Stimulated activated CD4-positive, alpha-beta T cell treated with anti-CD3 and anti-CD28 coated beads, Interleukin-12 subunit alpha, Interleukin-12 subunit beta, amount 100 ng/mL, for 48 hours (primary cell): ENCODE measurements at regions not wholly inside any gene's neighbourhood (a gene's known extent, or its start where the extent isn't known, plus 50 kb on each side); places are given as distances from the start of the nearest gene placed in this dataset.

ENCODE experiments used
- DNase-seq, 3 donors: peaks; one replicate each; pipeline ENCODE4 v3.0.0-alpha.2; 2020; ENCODE audit warnings: low read depth in 2 of 3, low spot score in 1 of 3

DNA sequence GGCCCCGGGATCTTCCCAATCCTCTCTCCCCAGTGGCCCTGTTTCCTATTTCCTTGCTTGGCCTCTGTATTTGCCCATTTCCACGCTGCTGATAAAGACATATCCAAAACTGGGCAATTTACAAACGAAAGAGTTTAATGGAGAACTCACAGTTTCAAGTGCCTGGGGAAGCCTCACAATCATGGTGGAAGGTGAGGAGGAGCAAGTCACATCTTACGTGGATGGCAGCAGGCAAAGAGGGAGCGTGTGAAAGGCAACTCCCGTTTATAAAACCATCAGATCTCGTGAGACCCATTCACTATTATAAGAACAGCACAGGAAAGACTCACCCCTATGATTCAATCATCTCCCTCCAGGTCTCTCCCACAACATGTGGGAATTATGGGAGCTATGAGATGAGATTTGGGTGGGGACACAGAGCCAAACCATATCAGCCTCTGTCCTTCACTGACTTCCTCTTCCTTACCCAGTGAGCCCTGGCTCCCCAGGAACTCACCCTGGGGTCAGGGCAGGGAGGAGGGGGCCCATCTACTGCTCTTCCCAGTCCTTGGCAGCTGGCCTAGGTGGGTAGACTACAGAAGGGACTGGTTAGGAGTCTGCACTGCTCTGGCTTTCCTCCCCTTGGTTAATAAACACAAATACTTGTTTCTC lies 105.8 kb upstream of the MYCN start:
- DNase-seq, result no peak

GRCh38 chr2:15835991-15836688 lies 104.2 kb upstream of the MYCN start:
- DNase-seq, result no peak

DNA sequence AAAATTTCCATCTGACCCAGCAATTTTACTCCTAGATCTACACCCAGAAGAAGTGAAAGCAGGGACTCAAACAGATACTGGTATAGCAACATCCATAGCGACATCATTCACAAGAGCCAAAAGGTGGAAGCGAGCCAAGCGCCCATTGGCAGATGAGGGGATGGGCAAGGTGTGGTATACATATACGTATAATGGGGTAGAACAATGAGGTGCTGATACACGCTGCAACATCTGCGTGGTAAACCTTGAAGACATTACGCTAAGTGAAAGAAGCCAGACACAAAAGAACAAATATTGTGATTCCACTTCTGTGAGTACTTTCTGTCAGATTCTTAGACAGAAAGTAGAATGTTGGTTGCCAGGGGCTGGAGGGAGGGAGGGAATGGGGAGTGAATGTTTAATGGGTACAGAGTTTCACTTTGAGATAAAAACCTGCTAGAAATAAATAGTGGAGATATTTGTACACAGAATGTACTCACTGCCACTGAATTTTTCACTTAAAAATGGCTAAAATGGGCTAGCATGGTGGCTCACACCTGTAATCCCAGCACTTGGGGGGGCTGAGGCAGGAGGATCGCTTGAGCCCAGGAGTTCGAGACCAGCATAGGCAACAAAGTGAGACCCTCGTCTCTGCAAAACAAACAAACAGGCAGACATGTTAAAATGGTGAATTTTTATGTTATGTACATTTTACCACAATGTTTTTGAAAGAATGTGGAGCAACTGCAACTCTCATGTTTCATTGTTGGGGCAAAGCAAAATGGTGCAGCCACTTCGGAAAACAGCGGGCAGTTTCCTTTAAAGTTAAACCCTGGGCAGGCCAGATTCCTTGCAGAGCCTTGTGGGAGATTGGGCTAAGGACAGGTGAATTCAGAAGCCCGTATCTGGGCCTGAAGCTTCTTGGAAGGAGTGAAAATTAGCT lies 103.4 kb upstream of the MYCN start:
- DNase-seq, result no peak

DNA sequence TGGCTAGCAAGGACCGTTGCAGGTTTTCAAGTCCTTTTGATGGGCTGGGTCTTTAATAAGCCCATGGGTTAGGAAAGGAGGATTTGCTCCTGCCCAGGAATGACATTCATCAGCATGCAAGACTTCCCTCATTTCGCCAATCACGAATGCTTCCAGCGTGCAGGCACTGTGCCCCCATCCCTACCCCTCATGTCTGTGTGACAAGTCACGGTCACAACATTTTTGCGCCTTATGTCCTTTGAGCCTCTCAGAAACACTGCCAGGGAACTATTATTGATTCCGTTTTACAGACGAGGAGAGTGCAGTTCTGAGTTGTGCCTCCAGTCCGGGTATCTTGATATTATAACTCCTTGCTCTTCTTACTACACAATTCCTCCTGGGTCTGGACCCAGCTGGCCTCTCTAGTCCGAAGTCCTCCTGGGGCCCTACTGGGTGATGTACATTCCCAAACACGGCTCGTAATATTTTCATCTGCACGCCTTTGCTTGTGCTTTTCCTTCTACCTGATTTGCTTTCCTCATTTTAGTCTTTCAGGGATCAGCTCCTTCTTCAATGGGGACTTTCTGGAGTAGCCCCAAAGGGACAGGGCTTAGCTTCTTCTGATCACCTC lies 101.8 kb upstream of the MYCN start:
- no peak for DNase-seq

GRCh38 chr2:15839426-15840124 lies 100.8 kb upstream of the MYCN start:
- DNase-seq, result no peak

DNA sequence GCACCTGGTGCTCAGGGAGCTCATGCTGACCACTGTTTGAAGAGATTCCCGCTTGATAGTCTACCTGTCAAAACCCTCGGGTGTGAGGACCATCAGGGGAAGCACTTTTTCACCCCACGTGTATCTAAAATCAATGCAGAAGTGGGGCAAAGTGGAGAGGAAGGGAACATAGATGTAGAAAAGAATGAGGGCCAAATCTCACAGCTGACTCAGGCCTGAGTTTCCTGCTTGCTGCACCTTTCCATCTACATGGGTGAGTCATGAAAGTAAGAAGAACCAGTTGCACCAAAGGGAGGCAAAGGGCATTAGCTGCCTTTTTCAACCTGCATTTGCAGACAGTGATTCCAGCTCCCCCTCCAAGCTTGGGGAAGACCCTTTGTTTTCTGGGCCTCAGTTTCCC lies 100.2 kb upstream of the MYCN start:
- DNase-seq, result no peak

DNA sequence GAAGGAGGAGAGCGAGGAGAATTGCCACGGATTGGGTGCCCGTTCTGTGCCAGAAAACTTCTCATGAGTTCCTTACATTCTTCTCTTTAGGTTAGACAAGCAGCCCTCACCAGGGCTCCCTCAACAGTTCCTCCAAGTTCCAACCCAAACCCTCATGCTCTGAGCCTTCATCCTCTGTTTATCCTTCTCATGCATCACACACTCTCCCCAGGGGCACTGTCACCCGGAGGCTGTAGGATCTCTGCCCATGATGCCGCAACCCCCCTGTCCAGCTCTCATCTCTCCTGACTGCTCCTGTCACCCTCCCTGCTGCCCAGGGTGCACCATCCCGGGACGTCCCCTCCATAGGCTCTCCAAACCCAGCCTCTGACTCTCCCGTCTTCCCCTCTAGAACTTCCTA lies 99.4 kb upstream of the MYCN start:
- no peak for DNase-seq

- no peak for DNase-seq
Measured at GRCh38 chr2:15841776-15842560, 98.4 kb upstream of the MYCN start.

GRCh38 chr2:15842758-15843666 lies 97.3 kb upstream of the MYCN start:
- no peak for DNase-seq

DNA sequence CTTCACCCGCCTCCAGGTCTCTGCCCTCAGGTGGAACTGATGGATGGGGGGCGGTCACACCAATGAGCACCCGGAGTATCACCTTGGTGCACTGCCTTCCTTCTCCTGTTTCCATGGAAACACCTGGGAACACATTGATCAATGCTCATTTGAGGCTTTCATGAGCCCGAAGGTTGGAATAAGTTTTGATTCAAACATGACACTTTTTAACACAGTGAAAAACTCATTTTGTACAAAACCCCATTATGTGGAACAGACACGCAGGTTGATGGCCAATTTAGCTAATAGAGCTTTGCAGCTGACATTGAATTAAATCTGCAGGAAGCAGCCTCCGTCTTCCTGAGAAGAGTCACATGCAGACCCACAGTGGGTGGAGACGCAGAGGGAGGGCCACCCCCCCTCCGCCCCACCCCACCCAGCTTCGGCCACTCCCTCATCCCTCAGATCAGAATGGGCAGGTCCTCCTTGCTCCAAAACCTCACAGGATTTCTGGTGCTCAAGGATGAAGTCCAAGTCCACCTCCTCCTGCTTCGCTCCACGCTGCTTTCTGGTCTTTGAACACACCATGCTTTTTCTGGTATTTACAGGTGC lies 96.0 kb upstream of the MYCN start:
- no peak for DNase-seq

- DNase-seq, result no peak
Measured at GRCh38 chr2:15845294-15845693, 95.1 kb upstream of the MYCN start.

GRCh38 chr2:15845737-15846405 lies 94.5 kb upstream of the MYCN start:
- no peak for DNase-seq

- DNase-seq, result no peak
Measured at GRCh38 chr2:15846626-15847025, 93.7 kb upstream of the MYCN start.

GRCh38 chr2:15850534-15850933 lies 89.8 kb upstream of the MYCN start:
- no peak for DNase-seq

- DNase-seq, result no peak
Measured at GRCh38 chr2:15851076-15851693, 89.2 kb upstream of the MYCN start.

DNA sequence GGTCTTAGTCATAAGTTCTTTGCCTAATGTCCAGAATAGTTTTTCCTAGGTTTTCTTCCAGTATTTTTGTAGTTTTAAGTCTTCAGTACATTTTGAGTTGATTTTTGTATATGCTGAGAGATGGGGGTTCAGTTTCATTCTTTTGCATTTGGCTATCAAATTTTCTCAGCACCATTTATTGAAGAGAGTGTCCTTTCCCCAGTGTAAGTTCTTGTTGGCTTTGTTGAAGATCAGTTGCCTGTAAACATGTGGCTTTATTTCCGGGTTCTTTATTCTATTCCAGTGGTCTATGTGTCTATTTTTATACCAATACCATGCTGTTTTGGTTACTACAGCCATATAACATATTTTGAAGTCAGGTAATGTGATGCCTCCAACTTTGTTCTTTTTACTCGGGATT lies 87.5 kb upstream of the MYCN start:
- no peak for DNase-seq

DNA sequence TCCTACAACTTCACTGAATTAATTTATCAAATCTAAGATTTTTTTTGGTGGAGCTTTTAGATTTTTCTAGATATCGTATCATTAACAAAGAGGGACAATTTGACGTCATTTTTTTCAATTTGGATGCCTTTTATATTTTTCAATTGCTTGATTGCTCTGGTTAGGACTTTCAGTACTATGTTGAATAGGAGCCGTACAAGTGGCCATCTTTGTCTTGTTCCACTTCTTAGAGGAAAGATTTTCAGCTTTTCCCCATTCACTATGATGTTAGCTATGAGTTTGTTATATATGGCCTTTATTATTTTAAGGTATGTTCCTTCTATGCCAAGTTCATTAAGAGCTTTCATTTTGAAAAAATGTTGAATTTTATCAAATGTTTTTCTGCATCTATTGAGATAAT lies 86.4 kb upstream of the MYCN start:
- no peak for DNase-seq

DNA sequence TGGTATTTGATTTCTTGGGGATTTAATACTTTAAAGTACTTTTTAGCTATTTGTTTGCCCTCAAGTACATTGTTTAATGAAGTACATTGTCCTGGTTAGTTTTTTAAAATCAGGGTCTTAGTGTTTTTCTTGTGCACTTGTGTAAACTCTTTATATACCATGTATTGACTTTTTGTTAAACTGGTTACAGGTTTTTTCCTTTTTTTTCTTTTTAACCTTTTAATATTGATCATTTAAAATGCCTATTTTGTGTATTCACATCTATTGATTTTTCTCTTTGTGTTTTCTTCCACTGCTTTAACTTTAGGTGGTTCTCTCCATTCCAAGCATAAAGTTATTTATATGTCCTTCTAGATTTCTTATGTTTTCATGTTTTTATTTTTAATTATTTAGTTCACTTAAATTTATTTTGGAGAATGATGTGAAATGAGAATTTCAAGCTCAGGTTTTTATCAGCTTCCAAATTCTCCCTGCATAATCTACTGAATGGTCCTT lies 84.5 kb upstream of the MYCN start:
- no peak for DNase-seq
